ENCODE measurements at regions not wholly inside any gene's neighbourhood (a gene's known extent, or its start where the extent isn't known, plus 50 kb on each side); places are given as distances from the start of the nearest gene placed in this dataset.

DNA sequence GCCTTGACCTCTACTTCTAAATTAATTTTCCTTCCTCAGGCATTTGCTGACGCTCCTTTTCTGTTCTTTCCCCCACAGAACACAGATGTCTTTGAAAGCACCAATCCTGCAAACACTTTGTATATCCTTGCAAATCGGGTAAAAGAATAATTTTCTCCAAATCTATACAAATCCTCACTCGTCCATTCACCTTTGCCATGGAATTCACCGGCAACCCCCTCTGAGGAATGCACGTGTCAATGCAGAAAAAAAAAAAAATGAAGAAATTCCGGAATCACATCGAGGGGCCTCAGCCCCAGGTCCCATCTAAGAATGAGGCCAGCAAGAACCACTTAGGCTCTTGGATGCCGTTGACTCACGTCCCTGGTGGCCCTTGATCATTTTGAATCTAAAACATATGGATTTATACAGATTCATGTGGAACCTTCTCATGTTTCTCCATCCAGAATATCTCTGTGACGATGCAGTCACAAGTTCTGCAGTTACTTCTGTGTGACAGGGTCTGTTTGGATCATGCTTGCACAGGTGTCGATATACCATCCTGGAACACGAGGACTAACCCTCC, 136.9 kb downstream of the RBFOX3 start:
- H3K27ac ChIP-seq, result no peak overlapping the region
- no peaks in the 10 kb centered on the region for H3K4me1 ChIP-seq
- H3K27me3 ChIP-seq, result peaks cover 0 to 29% of the 10 kb centered on the region in 2 donors
- no peaks in the 10 kb centered on the region for H3K36me3 ChIP-seq
- H3K9me3 ChIP-seq, result no peaks in the 10 kb centered on the region
- intact Hi-C loops (cut with DNase I; ENCODE audit: low total_unique reads), result no loop called here
- TF ChIP-seq POLR2A (IDR thresholded peaks at IDR 0.05), result no peak
- TF ChIP-seq POLR2AphosphoS5 (IDR thresholded peaks at IDR 0.05), result no peak
- TF ChIP-seq, protein P1, sequence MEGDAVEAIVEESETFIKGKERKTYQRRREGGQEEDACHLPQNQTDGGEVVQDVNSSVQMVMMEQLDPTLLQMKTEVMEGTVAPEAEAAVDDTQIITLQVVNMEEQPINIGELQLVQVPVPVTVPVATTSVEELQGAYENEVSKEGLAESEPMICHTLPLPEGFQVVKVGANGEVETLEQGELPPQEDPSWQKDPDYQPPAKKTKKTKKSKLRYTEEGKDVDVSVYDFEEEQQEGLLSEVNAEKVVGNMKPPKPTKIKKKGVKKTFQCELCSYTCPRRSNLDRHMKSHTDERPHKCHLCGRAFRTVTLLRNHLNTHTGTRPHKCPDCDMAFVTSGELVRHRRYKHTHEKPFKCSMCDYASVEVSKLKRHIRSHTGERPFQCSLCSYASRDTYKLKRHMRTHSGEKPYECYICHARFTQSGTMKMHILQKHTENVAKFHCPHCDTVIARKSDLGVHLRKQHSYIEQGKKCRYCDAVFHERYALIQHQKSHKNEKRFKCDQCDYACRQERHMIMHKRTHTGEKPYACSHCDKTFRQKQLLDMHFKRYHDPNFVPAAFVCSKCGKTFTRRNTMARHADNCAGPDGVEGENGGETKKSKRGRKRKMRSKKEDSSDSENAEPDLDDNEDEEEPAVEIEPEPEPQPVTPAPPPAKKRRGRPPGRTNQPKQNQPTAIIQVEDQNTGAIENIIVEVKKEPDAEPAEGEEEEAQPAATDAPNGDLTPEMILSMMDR (IDR thresholded peaks at IDR 0.05), result no peak
- DNase-seq (ENCODE audit: low spot score in 2 of 2), result no peak
- no peak overlapping the region for H3K4me3 ChIP-seq

DNA sequence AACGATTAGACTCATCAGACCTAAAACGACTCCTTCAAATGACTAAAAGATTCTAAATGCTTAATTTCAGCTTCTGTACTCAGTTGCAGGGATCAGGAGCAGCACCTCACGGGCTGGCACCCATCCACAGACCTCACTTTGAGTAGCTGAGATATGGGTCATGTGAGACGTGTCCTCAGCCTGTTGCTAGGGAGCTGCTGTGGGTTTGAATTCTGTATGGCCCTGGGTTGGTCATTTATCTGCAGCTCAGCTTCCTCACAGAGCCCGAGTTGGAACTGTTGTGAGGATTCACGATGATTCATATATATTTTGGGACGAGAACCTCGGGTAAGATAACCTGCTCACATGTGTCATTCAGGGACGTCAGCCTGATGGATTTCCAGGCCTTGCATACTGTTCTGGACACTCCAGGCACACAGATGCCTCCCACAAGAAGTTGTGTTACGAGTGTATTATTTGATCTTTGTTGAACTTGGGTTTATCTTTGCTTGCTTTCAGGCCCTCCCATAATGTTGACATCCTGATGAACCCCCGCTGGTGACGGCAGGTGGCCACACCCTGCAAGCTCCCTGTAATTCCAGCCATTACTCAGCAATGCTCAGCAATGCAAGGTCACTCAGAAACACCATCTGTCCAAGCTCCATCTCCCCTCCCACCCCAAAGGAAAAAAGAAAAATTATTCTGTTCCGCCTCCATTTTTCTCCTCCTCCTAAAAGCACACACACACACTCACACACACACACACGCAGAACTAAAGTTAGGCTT, 137.6 kb downstream of the RBFOX3 start:
- Histone ChIP-seq H3K9me3 (no peaks in the 10 kb centered on the region), H3K36me3 (no peaks in the 10 kb centered on the region), H3K4me1 (no peaks in the 10 kb centered on the region), H3K27ac (no peak overlapping the region), H3K27me3 (peaks cover 0 to 33% of the 10 kb centered on the region in 2 donors), H3K4me3 (no peak overlapping the region)
- DNase-seq (ENCODE audit: low spot score in 2 of 2), result no peak
- TF ChIP-seq POLR2AphosphoS5 (IDR thresholded peaks at IDR 0.05) (no peak), POLR2A (IDR thresholded peaks at IDR 0.05) (no peak)
- TF ChIP-seq, protein P1 (IDR thresholded peaks at IDR 0.05), result no peak
- intact Hi-C loops (cut with DNase I; ENCODE audit: low total_unique reads), result no loop called here

DNA sequence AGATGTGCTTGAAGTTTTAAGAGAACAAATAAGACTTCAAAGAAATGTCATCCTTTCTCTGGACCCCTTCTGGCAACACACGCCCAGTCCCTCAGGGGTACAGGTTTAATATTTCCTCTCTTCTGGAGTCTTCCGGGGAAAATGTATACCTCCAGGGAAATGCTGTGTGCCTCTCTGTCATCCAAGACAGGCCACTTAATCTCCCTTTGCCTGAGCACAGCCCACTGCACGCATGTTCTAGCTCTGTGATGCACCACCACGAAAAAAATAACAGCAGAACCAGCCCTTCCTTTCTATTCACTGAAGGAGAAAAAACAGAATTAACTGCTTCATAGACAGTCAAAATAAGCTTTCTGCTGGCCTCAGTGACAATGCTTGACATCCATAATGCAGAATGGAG, 140.1 kb downstream of the RBFOX3 start:
- H3K4me1 ChIP-seq, result no peaks in the 10 kb centered on the region
- no peaks in the 10 kb centered on the region for H3K9me3 ChIP-seq
- intact Hi-C loops (cut with DNase I; ENCODE audit: low total_unique reads), result no loop called here
- no peak overlapping the region for H3K27ac ChIP-seq
- H3K4me3 ChIP-seq, result no peak overlapping the region
- DNase-seq (ENCODE audit: low spot score in 2 of 2), result no peak
- H3K36me3 ChIP-seq, result no peaks in the 10 kb centered on the region
- peaks cover 0 to 44% of the 10 kb centered on the region in 2 donors for H3K27me3 ChIP-seq
- TF ChIP-seq POLR2A (IDR thresholded peaks at IDR 0.05) (no peak), POLR2AphosphoS5 (IDR thresholded peaks at IDR 0.05) (no peak)
- TF ChIP-seq, protein P1 (IDR thresholded peaks at IDR 0.05), result no peak

DNA sequence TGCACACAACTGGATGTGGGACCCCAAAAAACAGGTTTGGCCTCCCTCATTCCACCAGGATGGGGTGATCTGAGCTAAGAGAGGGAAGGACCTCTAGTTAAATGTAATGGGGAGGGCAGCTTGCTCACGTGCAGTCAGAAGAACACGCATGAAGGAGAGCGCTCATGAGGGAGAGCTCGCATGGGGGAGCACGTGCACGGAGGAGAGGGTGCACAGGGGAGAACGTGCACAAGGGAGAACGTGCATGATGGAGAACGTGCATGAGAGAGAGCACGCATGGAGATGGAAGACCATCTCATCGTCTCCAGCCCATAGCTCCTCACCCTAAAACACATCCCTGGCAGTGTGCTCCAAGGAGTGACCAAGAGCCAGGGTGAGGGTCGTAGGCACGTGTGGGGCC, 141.2 kb downstream of the RBFOX3 start:
- H3K4me3 ChIP-seq, result no peak overlapping the region
- no peaks in the 10 kb centered on the region for H3K4me1 ChIP-seq
- H3K27me3 ChIP-seq, result peaks cover 0 to 48% of the 10 kb centered on the region in 2 donors
- intact Hi-C loops (cut with DNase I; ENCODE audit: low total_unique reads), result no loop called here
- H3K36me3 ChIP-seq, result no peaks in the 10 kb centered on the region
- no peaks in the 10 kb centered on the region for H3K9me3 ChIP-seq
- H3K27ac ChIP-seq, result no peak overlapping the region
- no peak for TF ChIP-seq POLR2A (IDR thresholded peaks at IDR 0.05)
- no peak for TF ChIP-seq POLR2AphosphoS5 (IDR thresholded peaks at IDR 0.05)
- TF ChIP-seq, protein P1 (IDR thresholded peaks at IDR 0.05), result no peak
- DNase-seq (ENCODE audit: low spot score in 2 of 2), result no peak

DNA sequence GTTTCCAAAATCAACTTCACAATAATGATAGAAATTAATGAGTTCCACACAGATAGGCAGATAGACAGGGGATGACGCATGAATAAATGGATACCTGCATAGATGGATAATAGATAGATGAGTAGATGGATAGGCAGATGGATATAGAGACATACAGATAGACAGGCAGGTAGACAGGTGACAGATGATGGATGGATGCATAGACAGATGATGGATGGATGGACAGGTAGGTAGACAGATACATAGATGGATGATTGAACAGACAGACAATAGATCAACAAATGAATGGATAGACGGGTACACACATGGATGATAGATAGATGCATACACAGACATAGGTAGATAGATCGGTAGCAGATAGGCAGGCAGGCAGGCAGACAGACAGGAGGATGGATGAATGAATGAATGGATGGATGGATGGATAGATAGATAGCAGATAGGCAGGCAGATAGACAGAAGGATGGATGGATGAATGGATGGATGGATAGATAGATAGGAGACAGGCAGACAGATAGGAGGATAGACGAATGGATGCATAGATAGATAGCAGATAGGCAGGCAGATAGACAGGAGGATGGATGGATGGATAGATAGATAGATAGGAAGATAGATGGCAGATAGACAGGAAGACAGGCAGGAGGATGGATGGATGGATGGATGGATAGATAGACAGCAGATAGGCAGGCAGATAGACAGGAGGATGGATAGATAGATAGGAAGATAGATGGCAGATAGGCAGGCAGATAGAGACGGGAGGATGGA, 142.5 kb downstream of the RBFOX3 start:
- H3K36me3 ChIP-seq, result no peaks in the 10 kb centered on the region
- no peak for DNase-seq (ENCODE audit: low spot score in 2 of 2)
- intact Hi-C loops (cut with DNase I; ENCODE audit: low total_unique reads), result no loop called here
- no peak overlapping the region for H3K27ac ChIP-seq
- H3K9me3 ChIP-seq, result no peaks in the 10 kb centered on the region
- TF ChIP-seq POLR2A (IDR thresholded peaks at IDR 0.05) (no peak), POLR2AphosphoS5 (IDR thresholded peaks at IDR 0.05) (no peak)
- TF ChIP-seq, protein P1 (IDR thresholded peaks at IDR 0.05), result no peak
- peaks cover 0 to 57% of the 10 kb centered on the region in 2 donors for H3K27me3 ChIP-seq
- no peak overlapping the region for H3K4me3 ChIP-seq
- no peaks in the 10 kb centered on the region for H3K4me1 ChIP-seq

Measured in breast epithelium (tissue), 4 donors.